GM21526 (cell line): ENCODE measurements at regions not wholly inside any gene's neighbourhood (a gene's known extent, or its start where the extent isn't known, plus 50 kb on each side); places are given as distances from the start of the nearest gene placed in this dataset.

Source experiments
- ATAC-seq: cut with Tn5 transposase; IDR thresholded peaks from one replicate; pipeline ENCODE4 v1.9.1; 2021; ENCODE audit warnings: moderate library complexity; ENCODE audit not compliant: unreplicated experiment, low FRiP score

DNA sequence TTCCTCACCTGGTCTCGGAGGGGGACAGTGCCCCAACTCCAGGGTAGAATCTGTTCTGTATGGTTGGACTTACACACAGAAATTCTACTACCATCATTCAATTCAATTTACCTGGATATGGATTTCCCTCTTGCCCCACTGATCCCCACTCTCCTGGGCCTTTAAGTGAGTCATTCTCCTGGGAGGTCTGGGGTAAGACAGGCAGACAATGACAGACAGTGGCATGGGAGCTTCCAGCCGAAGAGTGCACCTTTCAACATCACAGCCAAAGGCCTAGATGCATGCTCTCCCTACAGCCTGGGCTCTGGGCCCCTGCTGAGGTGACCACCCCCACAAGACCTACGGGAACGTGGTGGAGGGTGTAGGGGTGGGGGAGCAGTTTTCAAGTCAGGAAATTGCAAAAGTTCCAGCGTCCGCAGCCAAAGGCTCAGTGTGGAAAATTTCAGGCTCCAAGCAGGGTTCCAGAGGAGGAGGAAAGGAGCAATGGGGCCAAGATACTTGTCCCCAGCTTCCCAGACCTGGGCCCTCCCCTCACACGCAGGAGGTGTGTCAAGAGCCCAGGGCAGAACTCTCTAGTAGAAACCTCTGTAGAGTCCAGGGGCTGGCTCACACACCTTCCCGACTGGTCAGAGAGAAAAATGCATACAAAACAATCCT, 296.4 kb downstream of the CYP26B1 start:
- ATAC-seq, result no peak

DNA sequence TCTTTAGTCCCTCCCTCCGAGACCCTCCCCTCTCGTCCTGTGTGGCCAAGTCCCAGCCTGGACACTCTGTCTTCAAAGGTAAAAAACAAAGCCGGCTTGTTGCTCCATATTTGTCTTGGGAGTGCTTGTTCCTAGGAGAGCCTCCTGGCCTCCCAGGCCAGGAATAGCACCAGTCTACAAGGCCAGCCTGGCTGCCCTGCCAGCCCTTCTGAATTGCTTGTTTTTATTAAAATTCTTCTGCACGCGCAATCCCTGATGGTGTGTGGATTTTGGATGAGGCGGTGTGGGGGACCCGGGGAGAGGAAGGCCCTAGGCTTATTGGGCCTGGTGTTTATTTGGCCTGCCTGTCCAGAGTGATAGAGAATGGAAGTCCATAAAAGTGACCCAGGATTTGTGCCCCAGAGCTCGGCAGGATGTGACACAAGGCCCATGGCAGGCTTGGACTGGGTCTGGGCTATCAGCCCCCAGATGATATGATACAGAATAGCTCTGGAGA, 297.3 kb downstream of the CYP26B1 start:
- no peak for ATAC-seq

GRCh38 chr2:71849607-71850305, 297.9 kb downstream of the CYP26B1 start:
- no peak for ATAC-seq

DNA sequence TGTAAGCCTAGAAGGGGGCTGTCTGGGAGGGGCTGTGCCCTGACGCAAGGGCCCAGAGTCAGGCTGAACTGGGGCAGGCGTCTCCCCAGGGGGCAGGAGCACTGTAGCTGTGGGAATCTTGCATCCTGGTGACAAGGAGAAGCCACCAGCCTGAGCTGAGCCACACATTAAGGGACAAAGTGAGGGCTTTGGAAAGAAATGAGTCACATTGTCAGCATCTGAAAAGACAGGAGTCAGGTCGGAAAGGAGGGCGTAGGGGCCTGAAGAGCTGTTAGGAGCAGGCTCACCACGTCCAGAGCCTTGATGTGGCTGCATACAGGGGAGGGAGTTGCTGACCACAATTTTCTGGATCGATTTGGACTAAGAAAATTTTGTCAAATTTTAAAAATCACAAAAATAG, 298.6 kb downstream of the CYP26B1 start:
- no peak for ATAC-seq

DNA sequence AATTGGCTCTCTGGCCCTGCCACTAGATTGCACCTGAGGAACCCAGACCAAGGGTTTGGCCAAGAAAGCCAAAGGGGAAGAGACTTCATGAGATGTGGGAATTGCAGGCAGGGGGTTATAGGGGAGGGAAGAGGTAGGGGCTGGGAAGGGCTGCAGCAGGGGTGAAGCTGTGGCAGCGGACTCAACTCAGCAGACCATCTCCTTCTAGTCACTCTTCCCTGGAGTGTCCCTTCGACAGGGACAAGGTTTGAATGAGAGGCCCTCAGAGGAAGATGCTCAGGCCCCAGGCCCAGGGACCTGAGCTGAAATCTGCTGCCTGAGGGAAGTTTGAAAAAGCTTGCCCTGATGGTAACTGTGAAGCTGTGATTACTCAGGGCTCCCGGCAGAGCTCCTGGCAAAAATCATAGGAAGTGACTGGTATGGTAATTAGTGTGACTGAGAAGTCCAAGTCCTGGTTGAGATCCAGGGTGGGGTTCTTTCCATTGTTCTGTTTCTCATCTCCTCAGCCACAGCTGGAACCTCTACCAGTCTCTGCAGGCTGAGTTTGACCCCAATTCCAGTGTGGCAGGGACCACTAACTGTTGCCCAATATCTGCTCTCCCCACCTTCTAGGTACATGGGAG, 300.9 kb downstream of the CYP26B1 start:
- no peak for ATAC-seq

- ATAC-seq, result no peak
These were observed 301.6 kb downstream of the CYP26B1 start for GRCh38 chr2:71846072-71846471.

DNA sequence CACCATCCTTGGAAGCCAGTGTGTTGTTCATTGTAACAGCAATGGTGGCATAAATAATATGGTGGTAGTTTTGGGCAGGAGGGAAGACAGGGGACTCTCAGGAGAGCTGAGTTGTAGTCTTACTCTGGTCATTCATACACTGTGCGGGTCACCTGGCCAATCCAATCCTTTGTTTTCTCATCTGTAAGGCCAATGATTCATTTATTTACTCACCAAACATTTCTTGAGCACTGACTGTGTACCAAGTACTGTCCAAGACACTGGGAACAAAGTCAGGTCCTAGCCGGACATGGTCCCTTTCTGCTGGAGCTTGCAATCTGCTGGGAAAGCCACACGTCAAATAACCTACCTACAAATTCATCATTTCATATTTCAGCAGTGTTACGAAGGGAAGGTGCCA, 302.7 kb downstream of the CYP26B1 start:
- no peak for ATAC-seq

DNA sequence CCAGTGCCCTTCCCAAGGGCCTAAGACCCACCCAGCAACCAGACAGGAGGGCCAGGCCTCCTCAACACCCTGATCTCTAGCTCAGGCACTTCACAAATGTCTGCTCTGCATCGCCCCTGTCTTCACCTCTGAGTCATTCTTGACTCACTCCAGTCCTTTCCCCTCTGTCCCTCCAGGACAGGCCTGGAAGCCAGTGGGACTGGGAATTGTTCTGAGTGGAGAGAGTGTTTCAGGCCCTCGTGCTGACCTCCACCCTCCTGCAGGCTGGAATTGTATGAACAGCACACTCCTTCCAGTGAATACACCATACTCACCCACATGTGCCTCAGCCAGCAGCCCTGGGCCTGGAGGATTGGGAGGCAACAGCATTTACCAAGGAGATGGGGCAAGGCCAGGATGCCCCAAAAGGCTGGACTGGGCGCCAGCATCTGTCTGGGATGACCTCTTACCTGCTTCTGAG, 304.2 kb downstream of the CYP26B1 start:
- no peak for ATAC-seq

DNA sequence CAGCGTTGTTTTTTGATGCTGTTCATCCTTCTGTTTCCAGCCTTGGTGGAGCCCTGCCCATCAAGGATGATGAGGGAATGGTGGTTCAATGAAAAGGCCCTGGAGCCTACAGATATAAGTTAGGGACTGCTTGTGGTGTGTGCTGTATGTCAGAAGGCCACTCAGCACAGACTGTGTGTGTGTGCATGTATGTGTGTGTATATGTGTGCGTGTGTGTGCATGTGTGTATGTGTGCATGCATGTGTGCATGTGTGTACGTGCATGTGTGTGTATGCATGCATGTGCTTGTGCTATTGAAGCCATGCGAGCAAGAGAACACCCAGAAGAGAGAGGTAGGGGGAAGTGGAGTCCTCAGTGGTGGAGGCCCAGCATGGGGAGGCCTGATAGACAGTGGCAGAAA, 304.9 kb downstream of the CYP26B1 start:
- no peak for ATAC-seq

DNA sequence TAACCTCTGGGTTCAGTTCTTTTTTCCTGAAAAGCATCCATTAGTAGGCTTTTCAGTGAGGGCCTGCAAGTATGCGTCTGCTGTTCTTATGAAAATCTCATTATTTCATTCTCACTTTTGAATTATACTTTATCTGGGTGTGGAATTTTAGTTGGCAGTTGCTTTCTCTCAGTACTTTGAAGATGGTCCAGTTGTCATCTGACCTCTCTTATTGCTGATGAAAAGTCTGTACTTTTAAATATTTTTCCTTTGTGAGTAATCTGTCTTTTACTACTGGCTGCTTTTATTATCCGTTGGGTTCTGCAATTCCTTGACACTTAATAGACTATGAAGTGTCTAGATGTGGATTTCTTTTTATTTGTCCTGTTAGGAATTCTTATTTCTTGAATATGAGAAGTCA, 307.8 kb downstream of the CYP26B1 start:
- no peak for ATAC-seq

- no peak for ATAC-seq
These were observed 312.9 kb downstream of the CYP26B1 start for GRCh38 chr2:71834796-71835195.

DNA sequence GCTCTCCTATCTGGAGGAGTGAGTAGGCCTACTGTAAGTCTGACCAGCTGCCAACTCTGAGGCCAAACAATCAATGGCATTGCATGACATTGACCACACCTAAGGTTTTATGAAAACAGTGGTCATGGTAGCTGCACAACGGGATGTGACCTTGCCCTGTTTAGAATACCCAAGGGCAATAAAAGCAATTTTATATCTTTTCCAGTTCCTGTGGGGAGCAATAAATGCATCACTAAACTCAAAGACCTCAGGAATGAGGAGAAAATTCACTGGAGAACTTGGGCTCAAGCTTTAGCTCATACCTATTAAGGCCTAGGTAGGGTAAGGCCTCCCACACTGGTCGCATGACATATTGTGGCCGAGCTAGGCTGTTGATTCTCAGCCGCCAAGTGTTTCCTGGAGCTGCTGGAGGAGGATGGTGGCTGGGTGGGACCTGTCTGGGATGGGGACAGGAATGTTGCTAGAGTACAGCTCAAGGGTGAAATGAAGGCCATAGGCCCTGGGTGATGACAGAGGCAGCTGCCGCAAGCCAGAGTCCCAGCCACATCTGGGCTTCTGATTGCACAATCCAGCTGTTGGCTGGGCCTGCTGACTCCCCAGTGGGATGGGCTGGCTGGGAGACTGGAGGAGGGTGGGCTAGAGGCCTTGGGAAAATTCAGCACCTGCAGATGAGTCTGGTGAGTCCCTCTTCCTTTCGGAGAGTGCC, 313.7 kb downstream of the CYP26B1 start:
- ATAC-seq, result no peak

- ATAC-seq, result no peak
These were observed 314.4 kb downstream of the CYP26B1 start for GRCh38 chr2:71833272-71833671.

DNA sequence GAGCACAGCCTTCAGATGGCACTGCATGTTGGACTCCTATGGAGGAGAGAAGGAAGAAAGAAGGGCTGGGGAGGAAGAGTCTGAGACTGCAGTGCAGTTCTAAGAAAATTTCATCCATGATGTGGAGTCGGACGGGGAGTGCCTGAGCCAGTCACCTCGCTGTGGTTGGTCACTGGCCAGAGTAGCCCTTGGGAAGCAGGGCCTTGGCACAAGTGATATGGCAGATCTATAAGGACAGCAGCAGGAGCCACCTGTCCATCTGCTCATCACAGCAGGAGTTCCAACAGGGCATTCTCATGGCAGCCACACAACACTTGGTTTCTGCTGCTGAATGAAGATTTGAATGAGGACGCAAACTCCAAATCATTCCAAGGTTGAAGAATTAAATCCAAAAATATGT, 314.8 kb downstream of the CYP26B1 start:
- ATAC-seq, result no peak

GRCh38 chr2:71832388-71832787, 315.3 kb downstream of the CYP26B1 start:
- ATAC-seq, result no peak

GRCh38 chr2:71831193-71831577, 316.5 kb downstream of the CYP26B1 start:
- no peak for ATAC-seq

GRCh38 chr2:71830497-71831192, 317.0 kb downstream of the CYP26B1 start:
- ATAC-seq, result no peak

GRCh38 chr2:71829008-71829407, 318.7 kb downstream of the CYP26B1 start:
- ATAC-seq, result no peak

DNA sequence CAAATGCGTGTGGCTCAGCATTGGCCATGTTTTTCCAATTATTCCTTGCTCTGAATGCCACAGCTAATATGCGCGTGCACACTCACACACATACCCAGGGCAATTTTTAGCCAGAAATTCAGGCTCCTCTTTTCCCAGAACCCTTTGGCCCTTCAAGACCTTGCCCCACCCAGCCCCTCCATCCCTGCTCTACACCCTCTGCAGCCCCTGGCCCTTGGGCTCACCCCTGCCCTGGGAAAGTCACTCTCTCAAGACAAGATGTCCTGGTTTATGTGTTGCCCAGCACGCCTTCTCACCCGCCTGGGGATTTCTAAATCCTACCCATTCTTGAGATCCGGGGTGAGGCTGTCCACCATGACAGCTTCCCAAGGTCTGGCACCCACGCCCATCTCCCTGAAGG, 319.7 kb downstream of the CYP26B1 start:
- ATAC-seq, result no peak

DNA sequence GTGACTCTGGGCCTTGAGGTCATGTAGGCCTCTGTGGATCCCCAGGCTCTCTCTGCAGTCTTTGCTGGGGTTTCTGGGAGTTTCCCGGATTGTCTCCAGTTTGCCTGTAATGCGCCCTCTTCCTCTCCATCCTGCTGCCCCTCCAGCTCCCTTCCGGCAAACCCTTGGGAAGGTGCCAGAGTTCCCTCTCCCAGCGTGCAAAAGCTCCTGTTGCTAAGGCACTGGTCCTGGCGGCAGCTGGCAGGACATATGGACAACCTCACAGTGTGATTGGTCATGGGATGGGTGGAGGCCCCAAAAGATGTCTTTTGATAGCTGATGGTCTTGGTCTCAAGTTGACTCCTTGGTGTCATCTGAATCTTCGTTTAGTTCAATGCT, 320.1 kb downstream of the CYP26B1 start:
- no peak for ATAC-seq
